GM12878 (cell line): ENCODE measurements at regions not wholly inside any gene's neighbourhood (a gene's known extent, or its start where the extent isn't known, plus 50 kb on each side); places are given as distances from the start of the nearest gene placed in this dataset.

Experiments used
- ATAC-seq: fragments of 200-7000 bp; cut with Tn5 transposase; 3 replicates; pipeline ENCODE4 v1.9.1; 2020; ENCODE audit warnings: mild to moderate bottlenecking, moderate library complexity
- BruUV-seq: library from RNA; stranded (reverse); fragments of 400-500 nt; replicated peaks from 2 replicates; lab custom pipeline; 2021; lab: Mats Ljungman, UMichigan
- CTCF ChIA-PET: fragments of 300-600 bp; sonication (Branson Sonifier 250); formaldehyde crosslinking; extraction: SDS; loops from one replicate; lab custom pipeline; 2021; ENCODE audit warnings: inconsistent platforms; lab: Yijun Ruan, JAX
- POLR2A ChIA-PET: fragments of 350-600 bp; formaldehyde crosslinking; extraction: SDS; loops from one replicate; lab custom pipeline; 2021; ENCODE audit warnings: inconsistent platforms; lab: Charles Lee
- RAD21 ChIA-PET: fragments of 300-600 bp; sonication (Branson Sonifier 250); formaldehyde crosslinking; loops from one replicate; lab custom pipeline; 2023; ENCODE audit warnings: antibody characterized with exemption; ENCODE audit not compliant: unreplicated experiment; lab: Charles Lee
- SMC1A ChIA-PET: fragments of 300-600 bp; sonication (Branson Sonifier 250); formaldehyde crosslinking; loops from one replicate; lab custom pipeline; 2023; ENCODE audit not compliant: unreplicated experiment, uncharacterized antibody; lab: Charles Lee
- DNase-seq: peaks from one replicate; pipeline ENCODE4 v3.0.0-alpha.2; 2011; ENCODE audit warnings: low read depth, low spot score
- FAIRE-seq: peaks from 3 replicates; lab custom pipeline; 2011; peaks lifted over from hg19 to GRCh38; lab: Jason Lieb, UNC
- H2AFZ ChIP-seq: 2 replicates; pipeline ENCODE4 v1.6.0; 2011; ENCODE audit warnings: low read depth, low read length, control low read depth; ENCODE audit not compliant: control insufficient read depth
- H3K27ac ChIP-seq: 2 replicates; pipeline ENCODE4 v1.5.1; 2011; ENCODE audit warnings: control low read depth; ENCODE audit not compliant: control insufficient read depth, insufficient read depth
- H3K27me3 ChIP-seq, 2 experiments: replicated peaks in 1 of 2; 2 replicates each; pipeline versions ENCODE4 v1.6.0 to v1.6.1; 2011; ENCODE audit warnings: low read length in 1 of 2; ENCODE audit not compliant: control insufficient read depth in 2 of 2, insufficient read depth in 2 of 2
- H3K36me3 ChIP-seq, 2 experiments: 2 replicates each; pipeline ENCODE4 v1.5.1; 2011; ENCODE audit warnings: low read length in 1 of 2; ENCODE audit not compliant: control insufficient read depth in 2 of 2, insufficient read depth in 2 of 2
- H3K4me1 ChIP-seq: 2 replicates; pipeline ENCODE4 v1.6.1; 2011; ENCODE audit warnings: mild to moderate bottlenecking, low read length, moderate library complexity, mixed read lengths; ENCODE audit not compliant: control insufficient read depth, insufficient read depth
- H3K4me2 ChIP-seq: 2 replicates; pipeline ENCODE4 v1.6.0; 2011; ENCODE audit warnings: control low read depth; ENCODE audit not compliant: control insufficient read depth, insufficient read depth
- H3K4me3 ChIP-seq: fragments of 200-600 bp; sonication (generic); 2 replicates; pipeline ENCODE4 v1.5.1; 2016
- H3K79me2 ChIP-seq: 2 replicates; pipeline ENCODE4 v1.6.0; 2011; ENCODE audit warnings: low read length; ENCODE audit not compliant: control insufficient read depth, insufficient read depth
- H3K9ac ChIP-seq: 2 replicates; pipeline ENCODE4 v1.8.0; 2011; ENCODE audit warnings: low read length, control low read depth, mixed read lengths; ENCODE audit not compliant: control insufficient read depth, insufficient read depth
- H3K9me3 ChIP-seq: replicated peaks from 3 replicates; pipeline ENCODE4 v1.5.1; 2011; ENCODE audit warnings: mild to moderate bottlenecking, low read length; ENCODE audit not compliant: control insufficient read depth, insufficient read depth
- H4K20me1 ChIP-seq: 2 replicates; pipeline ENCODE4 v1.6.0; 2011; ENCODE audit not compliant: control insufficient read depth, insufficient read depth
- CBX5 ChIP-seq: sonication (generic); IDR thresholded peaks from 2 replicates; pipeline ENCODE4 v1.6.1; 2016; ENCODE audit warnings: low read depth, moderate library complexity, mild to moderate bottlenecking, inconsistent platforms
- CEBPB ChIP-seq, 2 experiments: fragments of 150-350 bp in 1 of 2; IDR thresholded peaks; 2 replicates each; pipeline ENCODE4 v1.6.1; 2012 to 2014; ENCODE audit warnings: low read depth in 2 of 2, low read length in 2 of 2, borderline replicate concordance in 1 of 2, inconsistent platforms in 1 of 2
- MXI1 ChIP-seq: fragments of 150-350 bp; IDR thresholded peaks from 2 replicates; pipeline ENCODE4 v1.6.1; 2011; ENCODE audit warnings: low read depth, mild to moderate bottlenecking, inconsistent platforms, low read length, improper control_type of control experiment
- NFIC ChIP-seq: IDR thresholded peaks from 2 replicates; pipeline ENCODE4 v1.6.1; 2012; ENCODE audit warnings: low read depth, mild to moderate bottlenecking, inconsistent platforms, low read length, moderate library complexity
- NR2F1 ChIP-seq: fragments of 450-650 bp; conservative IDR thresholded peaks from 2 replicates; pipeline ENCODE4 v1.6.1; 2017; ENCODE audit warnings: mild to moderate bottlenecking
- PAX5 ChIP-seq: IDR thresholded peaks from 2 replicates; pipeline ENCODE4 v1.6.1; 2011; ENCODE audit warnings: low read depth, low read length, borderline replicate concordance
- POLR2A ChIP-seq: IDR thresholded peaks from 2 replicates; pipeline ENCODE4 v1.6.1; 2011; ENCODE audit warnings: low read depth, mild to moderate bottlenecking, low read length
- SMARCA5 ChIP-seq: fragments of 450-650 bp; IDR thresholded peaks from 2 replicates; pipeline ENCODE4 v1.6.1; 2017; ENCODE audit warnings: mild to moderate bottlenecking
- SPI1 ChIP-seq: IDR thresholded peaks from 2 replicates; pipeline ENCODE4 v1.6.1; 2011; ENCODE audit warnings: low read depth, mild to moderate bottlenecking, low read length, moderate library complexity, borderline replicate concordance; ENCODE audit not compliant: insufficient read depth
- TAF1 ChIP-seq: IDR thresholded peaks from 2 replicates; pipeline ENCODE4 v1.6.1; 2011; ENCODE audit warnings: mild to moderate bottlenecking, low read depth, low read length, borderline replicate concordance
- TBL1XR1 ChIP-seq: IDR thresholded peaks from 2 replicates; pipeline ENCODE4 v1.6.1; 2012; ENCODE audit warnings: low read depth, low read length, improper control_type of control experiment
- ZNF207 ChIP-seq: fragments of 450-650 bp; IDR thresholded peaks from 2 replicates; pipeline ENCODE4 v1.6.1; 2014; ENCODE audit warnings: antibody characterized with exemption, mild to moderate bottlenecking, borderline replicate concordance
- ZNF622 ChIP-seq: fragments of 450-650 bp; IDR thresholded peaks from 2 replicates; pipeline ENCODE4 v1.6.1; 2017; ENCODE audit warnings: mild to moderate bottlenecking, inconsistent platforms
- ZZZ3 ChIP-seq: IDR thresholded peaks from 2 replicates; pipeline ENCODE4 v1.6.1; 2011; ENCODE audit warnings: low read depth; ENCODE audit not compliant: control insufficient read depth, insufficient read length
- WGBS: methylation state at CpG from one replicate; pipeline ENCODE4 v1.1.6; 2016; ENCODE audit warnings: low lambda C conversion rate; ENCODE audit not compliant: insufficient replicate concordance, insufficient coverage; ENCODE audit errors: missing lambda C conversion rate; 5-methylcytosine and 5-hydroxymethylcytosine counted together
- in situ Hi-C: fragments of 300-500 bp; cut with MboI; formaldehyde crosslinking; loops from 9 replicates; pipeline ENCODE4 v1.14.3; 2018; ENCODE audit warnings: mixed read lengths
- intact Hi-C: fragments of 100-400 bp; cut with micrococcal nuclease; formaldehyde crosslinking; loops from one replicate; pipeline ENCODE4 v1.14.2; 2022; ENCODE audit not compliant: unreplicated experiment
- TF ChIP-seq, protein P1 (sequence below): IDR thresholded peaks from 2 replicates; pipeline ENCODE4 v1.6.1; 2012; ENCODE audit warnings: low read length, inconsistent platforms
- TF ChIP-seq, protein P2 (sequence below): fragments of 450-650 bp; IDR thresholded peaks from 2 replicates; pipeline ENCODE4 v1.6.1; 2017; ENCODE audit warnings: borderline replicate concordance
- TF ChIP-seq, protein P3 (sequence below), 3 experiments: IDR thresholded peaks in 2 of 3; conservative IDR thresholded peaks in 1 of 3; 2 replicates each; pipeline ENCODE4 v1.5.1; 2011; ENCODE audit warnings: low read depth in 3 of 3, low read length in 3 of 3, mild to moderate bottlenecking in 3 of 3, control low read depth in 2 of 3, moderate library complexity in 2 of 3, inconsistent platforms in 1 of 3, mixed read lengths in 1 of 3; ENCODE audit not compliant: control insufficient read depth in 2 of 3, insufficient read depth in 1 of 3; ENCODE audit errors: extremely low read depth in 1 of 3
- TF ChIP-seq, protein P4 (sequence below): fragments of 450-650 bp; IDR thresholded peaks from 2 replicates; pipeline ENCODE4 v1.6.1; 2016; ENCODE audit warnings: mild to moderate bottlenecking

DNA sequence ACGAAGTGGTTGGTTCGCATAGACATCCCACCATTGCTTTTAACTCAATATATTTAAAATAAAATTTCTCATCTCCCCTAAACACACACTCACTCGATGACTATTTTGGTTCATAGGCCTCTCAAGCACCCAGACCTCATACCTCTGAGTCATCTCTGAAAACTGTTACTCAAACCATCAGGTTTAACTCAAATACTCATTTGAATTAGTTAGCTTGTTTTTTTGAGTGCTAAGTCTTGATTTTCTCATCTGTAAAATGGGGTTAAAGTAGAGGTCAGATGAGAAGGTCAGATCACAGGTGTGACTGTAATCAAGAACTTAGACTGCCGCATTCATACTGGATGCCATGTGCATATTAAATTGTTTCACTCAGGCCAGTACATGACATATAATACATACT, 243.9 kb upstream of the TENT5A start:
- SMC1A ChIA-PET = interaction anchor here (0.6 to 4.4 kb wide), 14 partner anchors 8 to 269 kb away, joined by 3 to 23 read pairs (median 4); partner anchors contain the start of gene TENT5A
- RAD21 ChIA-PET = interaction anchor here (0.6 to 4.5 kb wide), 12 partner anchors 11 to 434 kb away, joined by 3 to 28 read pairs (median 6); partner anchors contain the start of gene TENT5A
- Histone ChIP-seq H3K27me3 (no peaks in the 10 kb centered on the region), H4K20me1 (no peaks in the 10 kb centered on the region), H3K4me3 (no peak overlapping the region), H3K79me2 (no peaks in the 10 kb centered on the region), H3K36me3 (no peaks in the 10 kb centered on the region), H3K9ac (no peak overlapping the region), H2AFZ (no peak overlapping the region), H3K27ac (no peak overlapping the region), H3K4me2 (no peak overlapping the region), H3K9me3 (no peaks in the 10 kb centered on the region; the same call in 2 of the 3 replicates), H3K4me1 (peaks cover 5% of the 10 kb centered on the region)
- FAIRE-seq = no peak
- POLR2A ChIA-PET = interaction anchor here (1.4 to 1.6 kb wide), 2 partner anchors 90 to 101 kb away, joined by 3 read pairs; no protein-coding TSS in a partner anchor
- intact Hi-C loops = no loop called here
- WGBS = 1% methylated on average over 4 of the region's 4 CpGs
- BruUV-seq = no TSS peak
- CTCF ChIA-PET = interaction anchor here (1.1 to 4.0 kb wide), 4 partner anchors 10 to 46 kb away, joined by 4 to 14 read pairs (median 6); no protein-coding TSS in a partner anchor
- no peak for DNase-seq
- in situ Hi-C loops = no loop called here
- peak; percentile 83 for ATAC-seq
- TF ChIP-seq ZNF207 = no peak
- TF ChIP-seq TBL1XR1 = no peak
- no peak for TF ChIP-seq ZZZ3
- peak; percentile 78 for TF ChIP-seq NR2F1
- TF ChIP-seq, protein P1, sequence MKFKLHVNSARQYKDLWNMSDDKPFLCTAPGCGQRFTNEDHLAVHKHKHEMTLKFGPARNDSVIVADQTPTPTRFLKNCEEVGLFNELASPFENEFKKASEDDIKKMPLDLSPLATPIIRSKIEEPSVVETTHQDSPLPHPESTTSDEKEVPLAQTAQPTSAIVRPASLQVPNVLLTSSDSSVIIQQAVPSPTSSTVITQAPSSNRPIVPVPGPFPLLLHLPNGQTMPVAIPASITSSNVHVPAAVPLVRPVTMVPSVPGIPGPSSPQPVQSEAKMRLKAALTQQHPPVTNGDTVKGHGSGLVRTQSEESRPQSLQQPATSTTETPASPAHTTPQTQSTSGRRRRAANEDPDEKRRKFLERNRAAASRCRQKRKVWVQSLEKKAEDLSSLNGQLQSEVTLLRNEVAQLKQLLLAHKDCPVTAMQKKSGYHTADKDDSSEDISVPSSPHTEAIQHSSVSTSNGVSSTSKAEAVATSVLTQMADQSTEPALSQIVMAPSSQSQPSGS = peak; percentile 15; the same call in 1 of the 2 replicates
- TF ChIP-seq SPI1 = no peak
- no peak for TF ChIP-seq ZNF622
- TF ChIP-seq PAX5 = no peak
- no peak for TF ChIP-seq MXI1
- TF ChIP-seq, protein P2, sequence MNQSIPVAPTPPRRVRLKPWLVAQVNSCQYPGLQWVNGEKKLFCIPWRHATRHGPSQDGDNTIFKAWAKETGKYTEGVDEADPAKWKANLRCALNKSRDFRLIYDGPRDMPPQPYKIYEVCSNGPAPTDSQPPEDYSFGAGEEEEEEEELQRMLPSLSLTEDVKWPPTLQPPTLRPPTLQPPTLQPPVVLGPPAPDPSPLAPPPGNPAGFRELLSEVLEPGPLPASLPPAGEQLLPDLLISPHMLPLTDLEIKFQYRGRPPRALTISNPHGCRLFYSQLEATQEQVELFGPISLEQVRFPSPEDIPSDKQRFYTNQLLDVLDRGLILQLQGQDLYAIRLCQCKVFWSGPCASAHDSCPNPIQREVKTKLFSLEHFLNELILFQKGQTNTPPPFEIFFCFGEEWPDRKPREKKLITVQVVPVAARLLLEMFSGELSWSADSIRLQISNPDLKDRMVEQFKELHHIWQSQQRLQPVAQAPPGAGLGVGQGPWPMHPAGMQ = no peak
- 0 out of 2 replicates have a peak, but pooled peaks have one; percentile 27 for TF ChIP-seq SMARCA5
- TF ChIP-seq, protein P3, sequence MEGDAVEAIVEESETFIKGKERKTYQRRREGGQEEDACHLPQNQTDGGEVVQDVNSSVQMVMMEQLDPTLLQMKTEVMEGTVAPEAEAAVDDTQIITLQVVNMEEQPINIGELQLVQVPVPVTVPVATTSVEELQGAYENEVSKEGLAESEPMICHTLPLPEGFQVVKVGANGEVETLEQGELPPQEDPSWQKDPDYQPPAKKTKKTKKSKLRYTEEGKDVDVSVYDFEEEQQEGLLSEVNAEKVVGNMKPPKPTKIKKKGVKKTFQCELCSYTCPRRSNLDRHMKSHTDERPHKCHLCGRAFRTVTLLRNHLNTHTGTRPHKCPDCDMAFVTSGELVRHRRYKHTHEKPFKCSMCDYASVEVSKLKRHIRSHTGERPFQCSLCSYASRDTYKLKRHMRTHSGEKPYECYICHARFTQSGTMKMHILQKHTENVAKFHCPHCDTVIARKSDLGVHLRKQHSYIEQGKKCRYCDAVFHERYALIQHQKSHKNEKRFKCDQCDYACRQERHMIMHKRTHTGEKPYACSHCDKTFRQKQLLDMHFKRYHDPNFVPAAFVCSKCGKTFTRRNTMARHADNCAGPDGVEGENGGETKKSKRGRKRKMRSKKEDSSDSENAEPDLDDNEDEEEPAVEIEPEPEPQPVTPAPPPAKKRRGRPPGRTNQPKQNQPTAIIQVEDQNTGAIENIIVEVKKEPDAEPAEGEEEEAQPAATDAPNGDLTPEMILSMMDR (IDR thresholded peaks at IDR 0.05 in 2 of 3, conservative IDR thresholded peaks at IDR 0.05 in 1 of 3; ENCODE audit: control insufficient read depth in 2 of 3, extremely low read depth in 1 of 3, insufficient read depth in 1 of 3, low read depth in 3 of 3, low read length in 3 of 3) = no peak
- TF ChIP-seq POLR2A = no peak
- no peak for TF ChIP-seq TAF1
- TF ChIP-seq, protein P4, sequence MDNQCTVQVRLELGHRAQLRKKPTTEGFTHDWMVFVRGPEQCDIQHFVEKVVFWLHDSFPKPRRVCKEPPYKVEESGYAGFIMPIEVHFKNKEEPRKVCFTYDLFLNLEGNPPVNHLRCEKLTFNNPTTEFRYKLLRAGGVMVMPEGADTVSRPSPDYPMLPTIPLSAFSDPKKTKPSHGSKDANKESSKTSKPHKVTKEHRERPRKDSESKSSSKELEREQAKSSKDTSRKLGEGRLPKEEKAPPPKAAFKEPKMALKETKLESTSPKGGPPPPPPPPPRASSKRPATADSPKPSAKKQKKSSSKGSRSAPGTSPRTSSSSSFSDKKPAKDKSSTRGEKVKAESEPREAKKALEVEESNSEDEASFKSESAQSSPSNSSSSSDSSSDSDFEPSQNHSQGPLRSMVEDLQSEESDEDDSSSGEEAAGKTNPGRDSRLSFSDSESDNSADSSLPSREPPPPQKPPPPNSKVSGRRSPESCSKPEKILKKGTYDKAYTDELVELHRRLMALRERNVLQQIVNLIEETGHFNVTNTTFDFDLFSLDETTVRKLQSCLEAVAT = no peak
- TF ChIP-seq CBX5 = no peak
- no peak for TF ChIP-seq CEBPB (IDR thresholded peaks at IDR 0.05; ENCODE audit: borderline replicate concordance in 1 of 2, low read depth in 2 of 2, low read length in 2 of 2)
- no peak for TF ChIP-seq NFIC
